GM12892 (cell line): ENCODE measurements at regions not wholly inside any gene's neighbourhood (a gene's known extent, or its start where the extent isn't known, plus 50 kb on each side); places are given as distances from the start of the nearest gene placed in this dataset.

Experiments used
- POLR2A ChIP-seq: IDR thresholded peaks from 2 replicates; pipeline ENCODE4 v1.6.1; 2011; ENCODE audit warnings: low read depth, low read length, control low read depth
- POLR2AphosphoS5 ChIP-seq: IDR thresholded peaks from 2 replicates; pipeline ENCODE4 v1.6.1; 2011; ENCODE audit warnings: low read depth, low read length, control low read depth

DNA sequence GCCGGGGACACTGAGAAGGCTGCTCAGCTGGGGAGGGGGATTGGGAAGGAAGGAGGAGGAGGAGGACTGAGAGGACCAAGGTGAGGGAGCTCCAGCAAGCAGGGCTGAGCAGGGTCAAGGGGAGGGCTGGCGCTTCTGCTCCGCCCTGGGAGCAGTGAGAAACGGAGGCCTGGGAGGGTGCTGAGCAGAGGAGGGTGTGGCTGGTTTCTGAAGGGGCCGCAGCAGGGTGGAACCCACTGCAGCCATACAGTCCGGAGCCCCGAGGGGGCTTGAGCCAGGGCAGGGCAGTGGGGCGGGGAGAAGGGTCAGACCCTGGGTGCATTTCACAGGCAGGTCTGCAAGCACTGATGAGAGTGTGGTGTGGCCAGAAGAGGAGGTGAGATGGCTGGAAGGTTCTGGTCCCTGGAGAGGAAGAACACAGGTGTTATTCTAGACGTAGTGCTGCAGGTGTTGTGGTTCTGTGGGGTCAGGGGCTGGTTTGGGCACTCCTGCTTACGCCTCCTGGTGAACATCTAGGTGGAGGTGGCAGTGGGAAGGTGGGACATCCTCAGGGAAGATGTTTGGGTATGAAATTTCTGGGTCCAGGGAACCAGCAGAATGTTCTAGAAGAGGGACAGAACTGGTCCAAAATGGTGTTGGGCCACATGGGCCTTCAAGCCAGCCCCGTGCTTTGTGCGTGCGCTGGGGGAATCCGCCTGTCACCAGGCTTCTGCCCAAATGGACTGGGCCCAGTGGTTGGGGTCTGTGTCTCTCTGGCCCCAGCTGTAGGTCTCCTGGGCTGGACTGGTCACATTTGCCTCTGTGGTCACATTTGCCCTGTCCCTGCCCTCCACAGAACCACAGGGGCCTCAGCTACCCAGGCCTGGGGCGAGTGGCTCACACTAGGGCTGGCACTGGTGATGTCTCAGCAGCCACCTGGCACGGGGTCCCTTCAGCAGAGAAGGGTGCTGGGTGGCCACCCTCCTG is 714.7 kb downstream of the BRD1 start:
- no peak for TF ChIP-seq POLR2AphosphoS5
- no peak for TF ChIP-seq POLR2A
